HCT116 (cell line): ENCODE measurements at regions not wholly inside any gene's neighbourhood (a gene's known extent, or its start where the extent isn't known, plus 50 kb on each side); places are given as distances from the start of the nearest gene placed in this dataset.

Experiments used
- ATAC-seq: fragments of 200-7000 bp; cut with Tn5 transposase; 2 replicates; pipeline ENCODE4 v1.9.1; 2020; ENCODE audit warnings: mild to moderate bottlenecking, moderate library complexity
- BruUV-seq: library from RNA; stranded (reverse); fragments of 400-500 nt; replicated peaks from 2 replicates; lab custom pipeline; 2021; lab: Mats Ljungman, UMichigan
- CTCF ChIA-PET: fragments of 300-600 bp; sonication (Branson Sonifier 250); formaldehyde crosslinking; loops from one replicate; lab custom pipeline; 2021; ENCODE audit warnings: antibody characterized with exemption; lab: Charles Lee
- POLR2A ChIA-PET: fragments of 300-600, 350-600 bp; sonication (Branson Sonifier 250); formaldehyde crosslinking; loops from one replicate; lab custom pipeline; 2021; ENCODE audit warnings: antibody characterized with exemption; lab: Charles Lee
- RAD21 ChIA-PET, 2 experiments: fragments of 300-600 bp; sonication (Branson Sonifier 250); formaldehyde crosslinking; loops; one replicate each; lab custom pipeline; 2023; ENCODE audit warnings: low total read pairs in 2 of 2; ENCODE audit not compliant: uncharacterized antibody in 2 of 2, unreplicated experiment in 2 of 2, low non-redundant PET in 1 of 2; lab: Charles Lee
- DNase-seq: peaks from one replicate; pipeline ENCODE4 v3.0.0-alpha.2; 2010; ENCODE audit warnings: low read depth, low spot score
- H2AFZ ChIP-seq: fragments of 200-600 bp; shearing (Covaris generic), sonication (generic); 2 replicates; pipeline ENCODE4 v1.6.1; 2017; ENCODE audit warnings: low read depth, mixed run types, mixed read lengths, antibody characterized with exemption, low read length; ENCODE audit not compliant: poor library complexity, severe bottlenecking
- H3K27ac ChIP-seq: 2 replicates; pipeline ENCODE4 v1.5.1; 2012; ENCODE audit warnings: low read depth, low read length
- H3K27me3 ChIP-seq: fragments of 200-600 bp; sonication (generic); 2 replicates; pipeline ENCODE4 v1.6.1; 2016; ENCODE audit warnings: mixed run types, low read length, mixed read lengths; ENCODE audit not compliant: insufficient read depth
- H3K36me3 ChIP-seq, 2 experiments: fragments of 200-500 bp in 1 of 2; fragments of 200-600 bp in 1 of 2; sonication (Bioruptor generic) in 1 of 2; sonication (generic) in 1 of 2; 2 replicates each; pipeline versions ENCODE4 v1.5.1 to v1.6.1; 2014 to 2016; ENCODE audit warnings: low read length in 2 of 2, inconsistent platforms in 1 of 2, mixed read lengths in 1 of 2, mixed run types in 1 of 2; ENCODE audit not compliant: insufficient read depth in 2 of 2, control insufficient read depth in 1 of 2
- H3K4me1 ChIP-seq, 2 experiments: fragments of 200-600 bp in 1 of 2; sonication (generic) in 1 of 2; 2 replicates each; pipeline versions ENCODE4 v1.5.1 to v1.6.1; 2012 to 2017; ENCODE audit warnings: low read length in 2 of 2, inconsistent platforms in 1 of 2, mild to moderate bottlenecking in 1 of 2, mixed read lengths in 1 of 2, mixed run types in 1 of 2, moderate library complexity in 1 of 2; ENCODE audit not compliant: insufficient read depth in 2 of 2, control insufficient read depth in 1 of 2
- H3K4me2 ChIP-seq: fragments of 200-600 bp; sonication (generic); 2 replicates; pipeline ENCODE4 v1.6.1; 2017; ENCODE audit warnings: mixed run types, low read length, mixed read lengths
- H3K4me3 ChIP-seq, 2 experiments: fragments of 200-600 bp in 1 of 2; sonication (generic) in 1 of 2; replicated peaks in 1 of 2; 2 replicates each; pipeline ENCODE4 v1.5.1; 2011 to 2016; ENCODE audit warnings: low read length in 2 of 2, control low read depth in 1 of 2, low read depth in 1 of 2, mild to moderate bottlenecking in 1 of 2, mixed read lengths in 1 of 2, mixed run types in 1 of 2
- H3K79me2 ChIP-seq: fragments of 200-600 bp; sonication (generic); 2 replicates; pipeline ENCODE4 v1.6.1; 2017; ENCODE audit warnings: mild to moderate bottlenecking, mixed run types, low read length, moderate library complexity, mixed read lengths; ENCODE audit not compliant: insufficient read depth
- H3K9ac ChIP-seq: fragments of 200-600 bp; sonication (generic); 2 replicates; pipeline ENCODE4 v1.6.1; 2016; ENCODE audit warnings: low read length, mixed read lengths
- H3K9me2 ChIP-seq: fragments of 200-600 bp; sonication (generic), shearing (Covaris generic); 2 replicates; pipeline ENCODE4 v1.6.1; 2017; ENCODE audit warnings: mixed run types, mild to moderate bottlenecking, moderate library complexity; ENCODE audit not compliant: insufficient read depth
- H3K9me3 ChIP-seq, 2 experiments: fragments of 200-500 bp in 1 of 2; fragments of 200-600 bp in 1 of 2; sonication (Bioruptor generic) in 1 of 2; sonication (generic) in 1 of 2; 2 replicates each; pipeline ENCODE4 v1.6.1; 2014 to 2017; ENCODE audit warnings: low read length in 2 of 2, mixed read lengths in 2 of 2, inconsistent platforms in 1 of 2, low read depth in 1 of 2, mild to moderate bottlenecking in 1 of 2, mixed run types in 1 of 2, moderate library complexity in 1 of 2; ENCODE audit not compliant: control insufficient read depth in 1 of 2, insufficient read depth in 1 of 2
- H4K20me1 ChIP-seq: fragments of 200-600 bp; sonication (generic), shearing (Covaris generic); 2 replicates; pipeline ENCODE4 v1.6.1; 2017; ENCODE audit warnings: mixed run types, mild to moderate bottlenecking, moderate library complexity; ENCODE audit not compliant: insufficient read depth
- CEBPB ChIP-seq: IDR thresholded peaks from 2 replicates; pipeline ENCODE4 v1.6.1; 2012; ENCODE audit warnings: low read depth
- EGR1 ChIP-seq: IDR thresholded peaks from 2 replicates; pipeline ENCODE4 v1.6.1; 2012; ENCODE audit warnings: low read depth
- EZH2 ChIP-seq: fragments of 200-600 bp; sonication (generic); IDR thresholded peaks from 2 replicates; pipeline ENCODE4 v1.6.1; 2017; ENCODE audit warnings: antibody characterized with exemption, mixed run types
- EZH2phosphoT487 ChIP-seq: fragments of 200-600 bp; IDR thresholded peaks from 2 replicates; pipeline ENCODE4 v1.6.1; 2018; ENCODE audit warnings: antibody characterized with exemption, borderline replicate concordance
- POLR2A ChIP-seq: IDR thresholded peaks from 2 replicates; pipeline ENCODE4 v1.7.0; 2011; ENCODE audit warnings: borderline replicate concordance; ENCODE audit not compliant: insufficient read depth, insufficient read length; ENCODE audit errors: extremely low read depth
- POLR2AphosphoS5 ChIP-seq: IDR thresholded peaks from 2 replicates; pipeline ENCODE4 v1.6.1; 2011; ENCODE audit warnings: mild to moderate bottlenecking, low read depth, low read length, moderate library complexity
- RAD21 ChIP-seq: IDR thresholded peaks from 2 replicates; pipeline ENCODE4 v1.6.1; 2012; ENCODE audit warnings: low read depth, mild to moderate bottlenecking
- SIN3A ChIP-seq: IDR thresholded peaks from 2 replicates; pipeline ENCODE4 v1.6.1; 2012; ENCODE audit warnings: low read depth
- SP1 ChIP-seq: IDR thresholded peaks from 2 replicates; pipeline ENCODE4 v1.6.1; 2012; ENCODE audit warnings: low read depth
- SRF ChIP-seq: IDR thresholded peaks from 2 replicates; pipeline ENCODE4 v1.6.1; 2012; ENCODE audit warnings: low read depth
- TCF7L2 ChIP-seq: IDR thresholded peaks from 2 replicates; pipeline ENCODE4 v1.7.0; 2011; ENCODE audit warnings: borderline replicate concordance, inconsistent platforms; ENCODE audit not compliant: insufficient read depth, insufficient read length; ENCODE audit errors: extremely low read depth
- YY1 ChIP-seq: IDR thresholded peaks from 2 replicates; pipeline ENCODE4 v1.6.1; 2011; ENCODE audit warnings: low read length, low read depth, moderate library complexity, mild to moderate bottlenecking; ENCODE audit not compliant: insufficient replicate concordance; ENCODE audit errors: extremely low read depth
- ZFX ChIP-seq: fragments of 450-650 bp; IDR thresholded peaks from 2 replicates; pipeline ENCODE4 v1.6.1; 2017
- intact Hi-C: fragments of 100-400 bp; cut with micrococcal nuclease; formaldehyde crosslinking; loops from 2 replicates; pipeline ENCODE4 v1.10.0; 2022
- TF ChIP-seq, protein P1 (sequence below): IDR thresholded peaks from 2 replicates; pipeline ENCODE4 v1.6.1; 2012; ENCODE audit warnings: low read depth
- TF ChIP-seq, protein P2 (sequence below): IDR thresholded peaks from 2 replicates; pipeline ENCODE4 v1.6.1; 2011; ENCODE audit warnings: mild to moderate bottlenecking, low read length, moderate library complexity; ENCODE audit not compliant: insufficient replicate concordance; ENCODE audit errors: extremely low read depth
- TF ChIP-seq, protein P3 (sequence below): IDR thresholded peaks from 2 replicates; pipeline ENCODE4 v1.6.1; 2012

DNA sequence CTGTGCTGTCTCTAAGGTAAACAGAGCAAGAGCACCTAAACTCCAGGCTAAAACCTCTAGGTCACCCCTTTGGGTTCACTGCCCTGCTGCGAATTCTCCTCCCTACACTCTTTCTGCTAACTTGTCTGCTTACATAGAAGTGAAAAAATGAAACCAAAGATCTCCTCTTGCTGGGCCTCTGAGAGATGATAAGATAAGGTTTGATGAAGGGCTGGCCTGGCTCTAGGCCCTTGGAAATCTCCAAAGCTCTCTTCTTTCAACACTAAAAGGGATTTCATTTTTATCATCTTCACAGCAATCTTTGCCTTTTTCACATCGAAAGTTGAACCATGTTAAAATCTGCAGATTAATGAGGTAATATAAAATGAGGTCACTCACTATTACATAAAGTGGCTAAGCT, 450.8 kb upstream of the TLE4 start:
- intact Hi-C loops: no loop called here
- no TSS peak for BruUV-seq
- Histone ChIP-seq H4K20me1 (no peaks in the 10 kb centered on the region), H3K4me2 (no peak overlapping the region), H3K79me2 (no peaks in the 10 kb centered on the region), H3K36me3 (no peaks in the 10 kb centered on the region)
- no peak for ATAC-seq
- TF ChIP-seq, protein P1, sequence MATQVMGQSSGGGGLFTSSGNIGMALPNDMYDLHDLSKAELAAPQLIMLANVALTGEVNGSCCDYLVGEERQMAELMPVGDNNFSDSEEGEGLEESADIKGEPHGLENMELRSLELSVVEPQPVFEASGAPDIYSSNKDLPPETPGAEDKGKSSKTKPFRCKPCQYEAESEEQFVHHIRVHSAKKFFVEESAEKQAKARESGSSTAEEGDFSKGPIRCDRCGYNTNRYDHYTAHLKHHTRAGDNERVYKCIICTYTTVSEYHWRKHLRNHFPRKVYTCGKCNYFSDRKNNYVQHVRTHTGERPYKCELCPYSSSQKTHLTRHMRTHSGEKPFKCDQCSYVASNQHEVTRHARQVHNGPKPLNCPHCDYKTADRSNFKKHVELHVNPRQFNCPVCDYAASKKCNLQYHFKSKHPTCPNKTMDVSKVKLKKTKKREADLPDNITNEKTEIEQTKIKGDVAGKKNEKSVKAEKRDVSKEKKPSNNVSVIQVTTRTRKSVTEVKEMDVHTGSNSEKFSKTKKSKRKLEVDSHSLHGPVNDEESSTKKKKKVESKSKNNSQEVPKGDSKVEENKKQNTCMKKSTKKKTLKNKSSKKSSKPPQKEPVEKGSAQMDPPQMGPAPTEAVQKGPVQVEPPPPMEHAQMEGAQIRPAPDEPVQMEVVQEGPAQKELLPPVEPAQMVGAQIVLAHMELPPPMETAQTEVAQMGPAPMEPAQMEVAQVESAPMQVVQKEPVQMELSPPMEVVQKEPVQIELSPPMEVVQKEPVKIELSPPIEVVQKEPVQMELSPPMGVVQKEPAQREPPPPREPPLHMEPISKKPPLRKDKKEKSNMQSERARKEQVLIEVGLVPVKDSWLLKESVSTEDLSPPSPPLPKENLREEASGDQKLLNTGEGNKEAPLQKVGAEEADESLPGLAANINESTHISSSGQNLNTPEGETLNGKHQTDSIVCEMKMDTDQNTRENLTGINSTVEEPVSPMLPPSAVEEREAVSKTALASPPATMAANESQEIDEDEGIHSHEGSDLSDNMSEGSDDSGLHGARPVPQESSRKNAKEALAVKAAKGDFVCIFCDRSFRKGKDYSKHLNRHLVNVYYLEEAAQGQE: no peak
- TF ChIP-seq, protein P2, sequence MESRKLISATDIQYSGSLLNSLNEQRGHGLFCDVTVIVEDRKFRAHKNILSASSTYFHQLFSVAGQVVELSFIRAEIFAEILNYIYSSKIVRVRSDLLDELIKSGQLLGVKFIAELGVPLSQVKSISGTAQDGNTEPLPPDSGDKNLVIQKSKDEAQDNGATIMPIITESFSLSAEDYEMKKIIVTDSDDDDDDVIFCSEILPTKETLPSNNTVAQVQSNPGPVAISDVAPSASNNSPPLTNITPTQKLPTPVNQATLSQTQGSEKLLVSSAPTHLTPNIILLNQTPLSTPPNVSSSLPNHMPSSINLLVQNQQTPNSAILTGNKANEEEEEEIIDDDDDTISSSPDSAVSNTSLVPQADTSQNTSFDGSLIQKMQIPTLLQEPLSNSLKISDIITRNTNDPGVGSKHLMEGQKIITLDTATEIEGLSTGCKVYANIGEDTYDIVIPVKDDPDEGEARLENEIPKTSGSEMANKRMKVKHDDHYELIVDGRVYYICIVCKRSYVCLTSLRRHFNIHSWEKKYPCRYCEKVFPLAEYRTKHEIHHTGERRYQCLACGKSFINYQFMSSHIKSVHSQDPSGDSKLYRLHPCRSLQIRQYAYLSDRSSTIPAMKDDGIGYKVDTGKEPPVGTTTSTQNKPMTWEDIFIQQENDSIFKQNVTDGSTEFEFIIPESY: no peak
- TF ChIP-seq TCF7L2: no peak
- no peak for TF ChIP-seq YY1
- no peak for TF ChIP-seq EGR1
- no peak for TF ChIP-seq POLR2A
- TF ChIP-seq SIN3A: no peak
- TF ChIP-seq SRF: no peak
- no peak for TF ChIP-seq EZH2
- TF ChIP-seq EZH2phosphoT487: no peak
- TF ChIP-seq SP1: no peak
- no peak for TF ChIP-seq ZFX
- TF ChIP-seq, protein P3, sequence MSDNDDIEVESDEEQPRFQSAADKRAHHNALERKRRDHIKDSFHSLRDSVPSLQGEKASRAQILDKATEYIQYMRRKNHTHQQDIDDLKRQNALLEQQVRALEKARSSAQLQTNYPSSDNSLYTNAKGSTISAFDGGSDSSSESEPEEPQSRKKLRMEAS: no peak
- no peak for TF ChIP-seq POLR2AphosphoS5
- no peak for TF ChIP-seq RAD21
- no peak for TF ChIP-seq CEBPB
- TF ChIP-seq, all 23 proteins: peak for 0
- H3K27ac ChIP-seq: no peak overlapping the region
- no peak overlapping the region for H3K9ac ChIP-seq
- no peaks in the 10 kb centered on the region for H3K27me3 ChIP-seq
- H3K4me3 ChIP-seq: no peak overlapping the region
- no peaks in the 10 kb centered on the region for H3K9me2 ChIP-seq
- no peaks in the 10 kb centered on the region for H3K9me3 ChIP-seq
- H2AFZ ChIP-seq: no peak overlapping the region
- ChIA-PET CTCF (no interaction called here), POLR2A (no interaction called here), RAD21 (no interaction called here)
- DNase-seq: no peak
- H3K4me1 ChIP-seq: no peaks in the 10 kb centered on the region
